ENCODE measurements at regions not wholly inside any gene's neighbourhood (a gene's known extent, or its start where the extent isn't known, plus 50 kb on each side); places are given as distances from the start of the nearest gene placed in this dataset.
"Not testable (repeated sequence)": the region's sequence is repeated elsewhere in the genome, so short reads cannot be mapped to it uniquely, and the experiment has no call there.

GRCh38 chr16:59114790-59115189, 380.7 kb upstream of the GOT2 start:
- Histone ChIP-seq H3K4me1 (ENCODE audit: control insufficient read depth, low read length) (no peaks in the 10 kb centered on the region), H3K4me3 (ENCODE audit: low read length) (no peak overlapping the region), H3F3A (ENCODE audit: control insufficient read depth, insufficient read depth) (no peaks in the 10 kb centered on the region), H4K20me1 (ENCODE audit: control insufficient read depth, insufficient read depth, low read depth, low read length) (no peaks in the 10 kb centered on the region), H3K79me2 (ENCODE audit: control insufficient read depth, low read length) (no peaks in the 10 kb centered on the region), H3K27me3 (ENCODE audit: control insufficient read depth, low read length) (no peaks in the 10 kb centered on the region), H3K27ac (ENCODE audit: low read depth, low read length) (no peak overlapping the region), H3K9me2 (replicated peaks; ENCODE audit: control insufficient read depth, low read length) (no peaks in the 10 kb centered on the region), H3K9me3 (ENCODE audit: control insufficient read depth, insufficient read depth, low read length) (no peaks in the 10 kb centered on the region), H3K4me2 (ENCODE audit: low read length) (no peak overlapping the region), H3K36me3 (ENCODE audit: control insufficient read depth, low read length) (no peaks in the 10 kb centered on the region)
- TF ChIP-seq EZH2phosphoT487 (IDR thresholded peaks at IDR 0.05; ENCODE audit: borderline replicate concordance, low read length) = no peak
- TF ChIP-seq CTCF (IDR thresholded peaks at IDR 0.05; ENCODE audit: low read depth, low read length, poor library complexity, severe bottlenecking) = no peak

- H3K9me3 ChIP-seq (ENCODE audit: control insufficient read depth, insufficient read depth, low read length) = no peaks in the 10 kb centered on the region
- no peak overlapping the region for H3K4me2 ChIP-seq (ENCODE audit: low read length)
- no peaks in the 10 kb centered on the region for H3F3A ChIP-seq (ENCODE audit: control insufficient read depth, insufficient read depth)
- no peak overlapping the region for H3K4me3 ChIP-seq (ENCODE audit: low read length)
- no peaks in the 10 kb centered on the region for H4K20me1 ChIP-seq (ENCODE audit: control insufficient read depth, insufficient read depth, low read depth, low read length)
- no peaks in the 10 kb centered on the region for H3K9me2 ChIP-seq (replicated peaks; ENCODE audit: control insufficient read depth, low read length)
- no peak for TF ChIP-seq EZH2phosphoT487 (IDR thresholded peaks at IDR 0.05; ENCODE audit: borderline replicate concordance, low read length)
- TF ChIP-seq CTCF (IDR thresholded peaks at IDR 0.05; ENCODE audit: low read depth, low read length, poor library complexity, severe bottlenecking) = no peak
- no peaks in the 10 kb centered on the region for H3K4me1 ChIP-seq (ENCODE audit: control insufficient read depth, low read length)
- H3K27ac ChIP-seq (ENCODE audit: low read depth, low read length) = no peak overlapping the region
- no peaks in the 10 kb centered on the region for H3K36me3 ChIP-seq (ENCODE audit: control insufficient read depth, low read length)
- H3K27me3 ChIP-seq (ENCODE audit: control insufficient read depth, low read length) = no peaks in the 10 kb centered on the region
- no peaks in the 10 kb centered on the region for H3K79me2 ChIP-seq (ENCODE audit: control insufficient read depth, low read length)
These were observed 379.0 kb upstream of the GOT2 start for GRCh38 chr16:59113004-59113670.

GRCh38 chr16:59111280-59111679, 377.2 kb upstream of the GOT2 start:
- Histone ChIP-seq H4K20me1 (ENCODE audit: control insufficient read depth, insufficient read depth, low read depth, low read length) (no peaks in the 10 kb centered on the region), H3K36me3 (ENCODE audit: control insufficient read depth, low read length) (no peaks in the 10 kb centered on the region), H3K9me2 (replicated peaks; ENCODE audit: control insufficient read depth, low read length) (no peaks in the 10 kb centered on the region), H3K4me2 (ENCODE audit: low read length) (no peak overlapping the region), H3K4me3 (ENCODE audit: low read length) (no peak overlapping the region), H3K27ac (ENCODE audit: low read depth, low read length) (no peak overlapping the region), H3K27me3 (ENCODE audit: control insufficient read depth, low read length) (no peaks in the 10 kb centered on the region), H3F3A (ENCODE audit: control insufficient read depth, insufficient read depth) (no peaks in the 10 kb centered on the region), H3K9me3 (ENCODE audit: control insufficient read depth, insufficient read depth, low read length) (no peaks in the 10 kb centered on the region), H3K4me1 (ENCODE audit: control insufficient read depth, low read length) (no peaks in the 10 kb centered on the region), H3K79me2 (ENCODE audit: control insufficient read depth, low read length) (no peaks in the 10 kb centered on the region)
- TF ChIP-seq EZH2phosphoT487 (IDR thresholded peaks at IDR 0.05; ENCODE audit: borderline replicate concordance, low read length) = no peak

- no peak for TF ChIP-seq EZH2phosphoT487 (IDR thresholded peaks at IDR 0.05; ENCODE audit: borderline replicate concordance, low read length)
- TF ChIP-seq CTCF (IDR thresholded peaks at IDR 0.05; ENCODE audit: low read depth, low read length, poor library complexity, severe bottlenecking) = no peak
- no peaks in the 10 kb centered on the region for H3K4me1 ChIP-seq (ENCODE audit: control insufficient read depth, low read length)
- H3K27ac ChIP-seq (ENCODE audit: low read depth, low read length) = no peak overlapping the region
- H3K9me2 ChIP-seq (replicated peaks; ENCODE audit: control insufficient read depth, low read length) = no peaks in the 10 kb centered on the region
- no peak overlapping the region for H3K4me2 ChIP-seq (ENCODE audit: low read length)
- no peaks in the 10 kb centered on the region for H3K27me3 ChIP-seq (ENCODE audit: control insufficient read depth, low read length)
- H4K20me1 ChIP-seq (ENCODE audit: control insufficient read depth, insufficient read depth, low read depth, low read length) = no peaks in the 10 kb centered on the region
- no peaks in the 10 kb centered on the region for H3F3A ChIP-seq (ENCODE audit: control insufficient read depth, insufficient read depth)
- H3K79me2 ChIP-seq (ENCODE audit: control insufficient read depth, low read length) = no peaks in the 10 kb centered on the region
- H3K9me3 ChIP-seq (ENCODE audit: control insufficient read depth, insufficient read depth, low read length) = no peaks in the 10 kb centered on the region
- H3K36me3 ChIP-seq (ENCODE audit: control insufficient read depth, low read length) = no peaks in the 10 kb centered on the region
- H3K4me3 ChIP-seq (ENCODE audit: low read length) = no peak overlapping the region
These were observed 374.3 kb upstream of the GOT2 start for GRCh38 chr16:59108374-59108773.

- not testable (repeated sequence) for H3K27ac ChIP-seq (ENCODE audit: low read depth, low read length); H3K9me3 ChIP-seq (ENCODE audit: control insufficient read depth, insufficient read depth, low read length); H3K27me3 ChIP-seq (ENCODE audit: control insufficient read depth, low read length); H3K4me3 ChIP-seq (ENCODE audit: low read length); H3K4me2 ChIP-seq (ENCODE audit: low read length); H3K79me2 ChIP-seq (ENCODE audit: control insufficient read depth, low read length); H4K20me1 ChIP-seq (ENCODE audit: control insufficient read depth, insufficient read depth, low read depth, low read length); H3K4me1 ChIP-seq (ENCODE audit: control insufficient read depth, low read length); H3K36me3 ChIP-seq (ENCODE audit: control insufficient read depth, low read length); H3K9me2 ChIP-seq (replicated peaks; ENCODE audit: control insufficient read depth, low read length); H3F3A ChIP-seq (ENCODE audit: control insufficient read depth, insufficient read depth)
These were observed 362.6 kb upstream of the GOT2 start for GRCh38 chr16:59096682-59097081.

Data from DOHH2 (cell line).